ENCODE measurements at regions not wholly inside any gene's neighbourhood (a gene's known extent, or its start where the extent isn't known, plus 50 kb on each side); places are given as distances from the start of the nearest gene placed in this dataset.

- H3K36me3 ChIP-seq (ENCODE audit: low read depth): no peaks in the 10 kb centered on the region
- no peak overlapping the region for H2AFZ ChIP-seq
- H3K79me2 ChIP-seq (ENCODE audit: low read depth): no peaks in the 10 kb centered on the region
- BruUV-seq (replicated peaks): no TSS peak
- ChIA-PET CTCF (no interaction called here), POLR2A (ENCODE audit: unreplicated experiment) (interaction anchor here (0.6 kb wide), 1 partner anchor 12 kb away, joined by 12 read pairs; no protein-coding TSS in a partner anchor)
- H3K27me3 ChIP-seq (ENCODE audit: insufficient read depth, low read depth): no peaks in the 10 kb centered on the region
- H3K9me3 ChIP-seq (ENCODE audit: insufficient read depth, low read depth): no peaks in the 10 kb centered on the region; the same call in 1 of the 2 replicates
- no peak overlapping the region for H3K27ac ChIP-seq
- H3K4me3 ChIP-seq: no peak overlapping the region
- TF ChIP-seq EZH2 (IDR thresholded peaks at IDR 0.05; ENCODE audit: low read depth) (no peak), CTCF (conservative IDR thresholded peaks at IDR 0.05) (no peak)
- no peak overlapping the region for H3K4me2 ChIP-seq
- 0 out of 2 replicates have a peak, but pooled peaks cover 3% of the 10 kb centered on the region for H3K4me1 ChIP-seq (replicated peaks; ENCODE audit: insufficient read depth)
- H3K9me2 ChIP-seq (ENCODE audit: insufficient read depth): no peaks in the 10 kb centered on the region
- H3F3A ChIP-seq (ENCODE audit: insufficient read depth, low read depth): no peaks in the 10 kb centered on the region
- no peak for DNase-seq
- intact Hi-C loops (cut with micrococcal nuclease; ENCODE audit: unreplicated experiment): no loop called here
- H4K20me1 ChIP-seq (ENCODE audit: insufficient read depth): no peaks in the 10 kb centered on the region
These were observed 157.7 kb downstream of the SMIM20 start for GRCh38 chr4:26071688-26072087.

- POLR2A ChIA-PET (ENCODE audit: unreplicated experiment): no interaction called here
- Histone ChIP-seq H3K27me3 (ENCODE audit: insufficient read depth, low read depth) (no peaks in the 10 kb centered on the region), H4K20me1 (ENCODE audit: insufficient read depth) (no peaks in the 10 kb centered on the region), H3K79me2 (ENCODE audit: low read depth) (no peaks in the 10 kb centered on the region), H3K4me1 (replicated peaks; ENCODE audit: insufficient read depth) (0 out of 2 replicates have a peak, but pooled peaks cover 3% of the 10 kb centered on the region), H3K27ac (no peak overlapping the region), H3F3A (ENCODE audit: insufficient read depth, low read depth) (no peaks in the 10 kb centered on the region), H3K36me3 (ENCODE audit: low read depth) (no peaks in the 10 kb centered on the region), H3K9me3 (ENCODE audit: insufficient read depth, low read depth) (no peaks in the 10 kb centered on the region; the same call in 1 of the 2 replicates), H2AFZ (no peak overlapping the region), H3K4me3 (no peak overlapping the region), H3K9me2 (ENCODE audit: insufficient read depth) (no peaks in the 10 kb centered on the region), H3K4me2 (no peak overlapping the region)
- DNase-seq: no peak
- TF ChIP-seq CTCF (conservative IDR thresholded peaks at IDR 0.05) (no peak), EZH2 (IDR thresholded peaks at IDR 0.05; ENCODE audit: low read depth) (no peak)
- BruUV-seq (replicated peaks): no TSS peak
- intact Hi-C loops (cut with micrococcal nuclease; ENCODE audit: unreplicated experiment): no loop called here
- CTCF ChIA-PET: no interaction called here
These were observed 160.0 kb downstream of the SMIM20 start for GRCh38 chr4:26073886-26074560.

- H2AFZ ChIP-seq: no peak overlapping the region
- intact Hi-C loops (cut with micrococcal nuclease; ENCODE audit: unreplicated experiment): no loop called here
- H3K4me3 ChIP-seq: no peak overlapping the region
- H3F3A ChIP-seq (ENCODE audit: insufficient read depth, low read depth): no peaks in the 10 kb centered on the region
- BruUV-seq (replicated peaks): no TSS peak
- POLR2A ChIA-PET (ENCODE audit: unreplicated experiment): no interaction called here
- H3K9me2 ChIP-seq (ENCODE audit: insufficient read depth): no peaks in the 10 kb centered on the region
- H3K27ac ChIP-seq: no peak overlapping the region
- no peaks in the 10 kb centered on the region for H3K79me2 ChIP-seq (ENCODE audit: low read depth)
- DNase-seq: no peak
- no peaks in the 10 kb centered on the region for H3K36me3 ChIP-seq (ENCODE audit: low read depth)
- CTCF ChIA-PET: no interaction called here
- H3K9me3 ChIP-seq (ENCODE audit: insufficient read depth, low read depth): no peaks in the 10 kb centered on the region; the same call in 1 of the 2 replicates
- H3K27me3 ChIP-seq (ENCODE audit: insufficient read depth, low read depth): no peaks in the 10 kb centered on the region
- no peaks in the 10 kb centered on the region for H4K20me1 ChIP-seq (ENCODE audit: insufficient read depth)
- TF ChIP-seq CTCF (conservative IDR thresholded peaks at IDR 0.05): no peak
- TF ChIP-seq EZH2 (IDR thresholded peaks at IDR 0.05; ENCODE audit: low read depth): no peak
- H3K4me2 ChIP-seq: no peak overlapping the region
- H3K4me1 ChIP-seq (replicated peaks; ENCODE audit: insufficient read depth): 0 out of 2 replicates have a peak, but pooled peaks cover 3% of the 10 kb centered on the region
These were observed 160.9 kb downstream of the SMIM20 start for GRCh38 chr4:26074712-26075430.

Data from PC-9 (cell line).